ENCODE measurements at regions not wholly inside any gene's neighbourhood (a gene's known extent, or its start where the extent isn't known, plus 50 kb on each side); places are given as distances from the start of the nearest gene placed in this dataset.
"Not testable (repeated sequence)": the region's sequence is repeated elsewhere in the genome, so short reads cannot be mapped to it uniquely, and the experiment has no call there.

DNA sequence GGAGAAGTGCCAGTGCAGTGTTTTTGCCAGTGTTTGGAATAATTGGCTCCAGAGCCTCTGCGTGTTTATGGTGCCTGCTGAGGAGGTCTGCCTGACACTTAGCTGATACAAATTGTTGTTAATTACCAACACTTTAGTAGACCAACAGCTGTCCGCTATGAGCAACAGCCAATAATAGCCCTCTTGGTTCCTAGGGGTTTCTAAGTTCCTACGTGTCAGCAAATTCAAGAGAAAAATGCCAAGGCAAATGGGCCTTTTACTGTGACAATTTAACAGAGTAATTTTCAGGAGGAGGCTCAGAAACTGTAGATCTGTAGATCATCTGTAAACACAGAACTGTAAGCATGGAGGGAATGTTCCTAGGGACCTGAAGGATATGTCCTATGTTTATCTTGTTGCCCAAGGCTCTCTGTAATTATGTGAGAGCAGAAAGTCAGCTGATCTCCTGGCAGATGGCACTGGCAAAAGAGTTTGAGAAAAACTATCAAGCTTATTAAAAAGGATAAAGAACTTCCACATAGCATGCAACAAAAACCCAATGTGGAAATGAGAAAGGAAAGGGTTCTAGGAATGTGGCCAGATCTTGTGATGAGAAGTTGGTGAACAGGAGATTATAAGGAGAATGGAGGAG lies 157.7 kb downstream of the GJA1 start:
- TF ChIP-seq GATA1 (IDR thresholded peaks at IDR 0.05; ENCODE audit: low read depth, low read length), result no peak
- TF ChIP-seq POLR2A (IDR thresholded peaks at IDR 0.05; ENCODE audit: low read length), result no peak
- no peak for DNase-seq

DNA sequence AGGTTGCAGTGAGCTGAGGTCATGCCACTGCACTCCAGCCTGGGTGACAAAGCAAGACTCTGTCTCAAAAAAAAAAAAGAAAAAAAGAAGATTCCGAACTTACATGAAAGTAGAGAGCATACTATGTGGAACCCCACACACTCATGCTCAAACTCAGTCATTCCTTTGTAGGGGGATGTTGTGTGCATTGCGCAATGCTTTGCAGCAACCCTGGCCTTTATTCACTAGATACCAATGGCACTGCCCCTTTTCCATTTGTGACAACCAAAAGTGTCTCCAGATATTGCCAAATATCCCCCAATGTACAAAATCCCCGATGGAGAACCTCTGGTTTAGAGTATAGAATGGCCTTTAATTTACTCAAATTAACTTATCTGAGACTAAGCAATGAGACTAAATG lies 158.6 kb downstream of the GJA1 start:
- TF ChIP-seq GATA1 (IDR thresholded peaks at IDR 0.05; ENCODE audit: low read depth, low read length) (no peak), POLR2A (IDR thresholded peaks at IDR 0.05; ENCODE audit: low read length) (no peak)
- DNase-seq, result no peak

DNA sequence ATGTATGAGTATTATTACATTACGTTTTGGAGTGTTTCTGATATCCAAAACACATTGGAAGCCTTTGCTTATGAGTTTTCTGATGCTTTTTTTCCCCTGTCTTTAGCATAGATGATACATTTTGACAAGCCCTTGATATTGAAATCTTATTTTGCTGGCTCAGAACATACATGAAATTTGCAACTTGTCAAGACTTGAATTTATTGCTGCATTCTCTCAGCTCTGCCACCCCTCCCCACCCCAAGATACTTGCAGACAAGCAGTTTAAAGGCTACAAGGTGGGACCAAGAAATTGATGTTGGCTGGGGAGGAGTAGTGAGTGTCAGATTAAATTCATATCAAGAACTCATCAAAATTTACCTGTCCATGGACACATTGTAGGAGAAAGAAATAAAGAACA lies 160.2 kb downstream of the GJA1 start:
- DNase-seq, result no peak
- TF ChIP-seq GATA1 (IDR thresholded peaks at IDR 0.05; ENCODE audit: low read depth, low read length), result no peak
- TF ChIP-seq POLR2A (IDR thresholded peaks at IDR 0.05; ENCODE audit: low read length), result no peak

DNA sequence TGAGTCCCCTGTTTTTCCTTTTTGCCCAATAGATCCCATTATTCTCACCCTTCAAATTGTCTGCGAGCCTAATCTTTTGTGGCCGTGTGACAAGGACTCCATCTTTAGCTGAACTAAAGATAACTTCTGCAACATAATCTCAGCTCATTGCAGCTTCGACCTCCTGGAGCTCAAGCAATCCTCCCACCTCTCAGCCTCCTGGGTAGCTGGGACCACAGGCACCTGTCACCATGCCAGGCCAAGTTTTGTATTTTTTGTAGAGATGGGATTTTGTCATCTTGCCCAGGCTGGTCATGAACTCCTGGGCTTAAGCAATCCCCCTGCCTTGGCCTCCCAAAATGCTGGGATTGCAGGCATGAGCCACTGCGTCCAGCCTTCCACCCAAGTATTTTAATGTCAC lies 161.0 kb downstream of the GJA1 start:
- DNase-seq, result no peak
- TF ChIP-seq GATA1 (IDR thresholded peaks at IDR 0.05; ENCODE audit: low read depth, low read length), result no peak
- TF ChIP-seq POLR2A (IDR thresholded peaks at IDR 0.05; ENCODE audit: low read length), result no peak

DNA sequence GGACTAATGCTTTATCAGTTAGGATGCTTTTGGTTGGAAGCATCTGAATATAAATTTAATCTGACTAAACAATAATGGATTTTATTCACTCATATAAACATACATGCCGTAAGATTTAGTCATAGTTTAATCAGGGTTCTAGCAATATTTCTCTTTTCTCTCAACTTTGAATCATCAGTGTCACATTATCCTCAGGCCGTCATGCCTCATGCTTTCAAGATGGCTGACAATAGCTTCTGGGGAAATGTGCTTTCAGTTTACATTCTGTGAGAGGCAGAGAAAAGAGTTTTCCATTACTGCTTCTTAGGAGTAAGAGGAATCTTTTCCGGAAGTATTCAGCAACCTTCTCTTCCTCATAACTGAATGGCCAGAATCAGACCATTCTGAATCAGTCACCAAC lies 162.2 kb downstream of the GJA1 start:
- no peak for TF ChIP-seq POLR2A (IDR thresholded peaks at IDR 0.05; ENCODE audit: low read length)
- DNase-seq, result no peak

DNA sequence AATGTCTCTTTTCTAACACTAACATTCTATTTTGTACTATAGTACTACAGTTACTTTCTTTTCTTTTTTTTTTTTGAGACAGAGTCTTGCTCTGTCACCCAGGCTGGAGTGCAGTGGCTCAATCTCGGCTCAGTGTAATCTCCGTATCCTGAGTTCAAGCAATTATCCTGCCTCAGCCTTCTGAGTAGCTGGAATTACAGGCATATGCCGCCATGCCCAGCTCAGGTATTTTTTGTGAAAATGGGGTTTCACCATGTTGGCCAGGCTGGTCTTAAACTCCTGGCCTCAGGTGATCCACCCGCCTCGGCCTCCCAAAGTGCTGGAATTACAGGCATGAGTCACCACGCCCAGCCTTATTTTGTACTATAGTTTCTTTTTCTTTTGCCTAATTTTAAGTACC lies 163.9 kb downstream of the GJA1 start:
- DNase-seq, result not testable (repeated sequence)

DNA sequence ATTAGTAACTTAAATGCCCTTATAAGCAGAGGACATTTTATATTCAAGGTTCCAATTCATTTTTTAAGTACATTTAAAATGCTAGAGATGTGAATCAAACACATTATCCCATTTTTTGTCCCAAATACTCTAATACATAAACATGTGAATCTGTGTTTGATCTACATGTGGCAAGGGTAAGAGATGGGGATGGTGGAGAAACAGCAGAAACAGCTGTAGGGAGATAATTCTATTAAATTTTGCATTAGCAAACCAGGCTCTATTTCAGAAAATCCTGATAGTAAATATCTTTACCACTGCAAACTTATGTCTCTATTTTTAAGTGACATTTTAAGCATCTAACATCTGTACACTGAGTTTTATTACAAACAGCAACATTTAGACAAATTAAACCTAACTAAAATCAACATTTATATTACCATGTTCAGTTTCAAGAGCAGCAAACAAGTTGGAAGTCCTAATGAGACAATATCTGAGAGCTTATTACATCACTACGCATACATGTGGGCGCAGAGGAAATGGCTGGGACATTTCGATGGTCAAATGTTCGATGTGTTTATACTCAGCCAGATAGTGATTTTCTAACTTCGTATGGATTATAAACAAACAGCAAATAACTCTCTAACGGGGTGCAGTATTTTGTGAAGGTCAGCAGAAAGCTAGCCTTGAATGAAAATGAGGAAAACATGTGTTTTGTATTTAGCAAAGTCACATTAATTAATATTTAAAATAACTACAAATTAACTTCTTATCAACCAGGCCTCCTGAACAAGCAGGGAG lies 165.1 kb downstream of the GJA1 start:
- no peak for TF ChIP-seq GATA1 (IDR thresholded peaks at IDR 0.05; ENCODE audit: low read depth, low read length)
- no peak for TF ChIP-seq POLR2A (IDR thresholded peaks at IDR 0.05; ENCODE audit: low read length)
- no peak for DNase-seq

DNA sequence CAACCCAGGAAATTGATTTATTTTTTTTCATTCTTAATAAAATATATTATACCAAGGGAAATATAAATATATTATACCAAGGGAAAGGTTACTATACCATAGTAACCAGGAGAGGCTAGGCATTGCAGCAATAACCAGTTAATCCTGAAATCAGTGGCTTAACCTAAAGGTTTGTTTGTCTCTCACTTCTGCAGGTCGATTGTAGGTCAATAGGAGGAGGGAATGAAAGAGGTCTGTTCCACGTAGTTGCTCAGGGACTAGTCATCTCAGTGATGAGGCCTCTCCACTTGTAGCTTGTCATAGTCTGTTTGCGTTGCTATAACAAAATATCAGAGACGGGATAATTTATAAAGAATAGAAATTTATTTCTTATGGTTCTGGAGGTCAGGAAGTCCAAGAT lies 168.0 kb downstream of the GJA1 start:
- TF ChIP-seq GATA1 (IDR thresholded peaks at IDR 0.05; ENCODE audit: low read depth, low read length) (no peak), POLR2A (IDR thresholded peaks at IDR 0.05; ENCODE audit: low read length) (no peak)
- DNase-seq, result no peak

DNA sequence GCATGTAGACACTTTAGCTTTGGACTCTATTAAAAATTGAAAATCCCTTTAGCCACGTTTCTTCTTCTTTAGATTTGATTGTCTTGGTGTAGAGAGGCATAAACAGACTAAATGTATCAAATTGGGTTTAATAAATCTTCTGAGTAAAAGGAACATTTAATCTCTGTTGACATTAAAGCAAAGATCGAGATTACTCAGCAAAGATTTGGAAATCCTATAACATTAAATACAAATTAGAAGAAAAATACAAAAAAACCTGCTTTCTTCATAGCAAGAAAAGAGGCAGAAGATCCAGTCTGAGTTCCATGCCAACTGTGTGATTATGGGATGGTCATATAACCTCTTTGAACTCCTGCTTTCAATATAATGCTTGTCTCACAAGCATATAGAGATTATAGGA lies 172.3 kb downstream of the GJA1 start:
- DNase-seq, result no peak
- no peak for TF ChIP-seq POLR2A (IDR thresholded peaks at IDR 0.05; ENCODE audit: low read length)
- no peak for TF ChIP-seq GATA1 (IDR thresholded peaks at IDR 0.05; ENCODE audit: low read depth, low read length)

DNA sequence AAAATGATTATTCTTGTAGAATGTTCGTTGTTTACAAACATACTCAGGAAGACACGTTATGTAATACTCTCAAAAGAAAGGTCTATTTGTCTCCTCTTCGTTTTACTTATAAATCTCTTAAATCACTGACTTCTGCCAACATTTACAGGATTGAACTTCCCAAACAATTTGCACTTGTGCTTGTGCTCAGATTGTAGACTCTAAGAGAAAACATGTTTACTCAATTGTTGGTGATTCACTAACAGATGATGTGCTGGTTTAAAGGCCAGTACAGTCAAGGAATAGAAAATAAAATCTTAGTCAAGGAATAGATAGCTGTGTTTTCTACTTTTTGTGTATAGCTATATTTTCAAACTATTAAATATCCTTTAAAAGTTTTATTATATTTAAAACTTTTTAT lies 172.8 kb downstream of the GJA1 start:
- TF ChIP-seq GATA1 (IDR thresholded peaks at IDR 0.05; ENCODE audit: low read depth, low read length) (no peak), POLR2A (IDR thresholded peaks at IDR 0.05; ENCODE audit: low read length) (no peak)
- DNase-seq, result no peak

DNA sequence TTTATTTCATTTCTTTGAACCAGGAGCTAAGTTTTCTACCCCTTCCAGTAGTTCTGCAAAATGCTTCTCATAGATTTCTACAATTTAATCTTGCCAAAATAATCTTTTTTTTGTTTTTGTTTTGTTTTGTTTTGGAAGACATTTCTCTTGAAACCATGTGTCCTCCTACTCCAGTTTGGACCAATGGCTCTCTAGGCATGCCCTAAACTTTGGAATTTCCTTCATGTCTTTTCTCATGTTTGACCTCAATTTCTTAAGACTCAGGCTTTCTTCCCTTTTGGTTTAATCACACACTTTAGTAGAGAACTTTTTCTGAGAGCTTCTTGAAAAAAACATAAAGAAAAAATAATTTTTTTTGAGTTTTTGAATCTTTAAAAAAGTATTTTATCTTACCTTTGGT lies 173.8 kb downstream of the GJA1 start:
- TF ChIP-seq GATA1 (IDR thresholded peaks at IDR 0.05; ENCODE audit: low read depth, low read length) (no peak), POLR2A (IDR thresholded peaks at IDR 0.05; ENCODE audit: low read length) (no peak)
- no peak for DNase-seq

DNA sequence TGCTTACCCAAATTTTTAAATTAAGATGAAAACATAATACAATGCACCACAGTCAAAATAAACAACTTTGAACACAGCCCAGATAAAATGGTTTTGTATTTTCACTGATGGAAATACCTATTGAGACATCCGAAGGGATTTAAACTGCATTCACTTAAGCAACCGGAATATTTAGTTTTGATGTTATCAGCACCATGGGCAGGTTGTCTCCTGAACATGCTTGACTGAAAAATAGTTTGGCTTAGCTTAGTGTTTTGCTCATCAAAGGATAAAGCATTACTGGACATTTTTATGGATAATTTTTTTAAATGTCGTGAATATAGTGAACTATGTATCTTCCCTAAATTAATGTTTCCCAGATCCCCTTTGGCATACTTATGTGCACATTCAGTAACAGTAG lies 177.5 kb downstream of the GJA1 start:
- TF ChIP-seq GATA1 (IDR thresholded peaks at IDR 0.05; ENCODE audit: low read depth, low read length) (no peak), POLR2A (IDR thresholded peaks at IDR 0.05; ENCODE audit: low read length) (no peak)
- no peak for DNase-seq

DNA sequence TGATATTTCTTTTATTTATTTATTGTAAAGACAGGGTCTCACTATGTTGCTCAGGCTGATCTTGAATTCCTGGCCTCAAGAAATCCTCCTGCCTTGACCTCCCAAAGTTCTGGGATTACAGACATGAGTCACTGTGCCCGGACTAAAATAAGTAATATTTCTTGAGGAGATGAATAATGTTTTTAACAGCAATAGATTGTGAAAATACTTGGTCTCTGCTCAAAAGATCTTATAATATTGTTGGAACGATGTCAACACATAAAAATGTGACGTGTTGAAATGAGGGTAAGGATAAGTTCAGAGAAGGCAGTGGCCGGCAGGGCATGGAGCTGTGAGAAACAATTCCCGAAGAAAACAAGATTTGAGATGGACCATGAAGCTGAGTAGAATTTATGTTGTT lies 178.7 kb downstream of the GJA1 start:
- TF ChIP-seq POLR2A (IDR thresholded peaks at IDR 0.05; ENCODE audit: low read length) (no peak), GATA1 (IDR thresholded peaks at IDR 0.05; ENCODE audit: low read depth, low read length) (no peak)
- DNase-seq, result no peak

DNA sequence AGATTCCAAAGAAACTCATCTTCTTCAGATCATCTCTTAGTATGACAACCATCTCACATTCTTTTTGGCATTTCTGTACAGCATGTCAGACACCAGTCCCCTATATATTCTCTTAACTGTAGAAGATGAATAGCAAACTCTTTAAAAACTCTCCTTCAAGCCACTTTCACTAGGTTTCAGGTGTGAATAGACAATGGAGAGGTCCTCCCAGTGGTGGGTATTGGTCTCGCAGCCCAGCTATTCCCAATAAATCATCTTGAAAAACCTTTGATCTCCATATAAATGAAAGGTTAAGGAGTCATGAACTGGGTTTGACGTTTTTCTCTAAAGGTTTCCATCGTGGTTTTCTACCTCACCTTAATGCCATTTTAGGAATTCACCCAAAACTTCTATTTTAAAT lies 180.0 kb downstream of the GJA1 start:
- TF ChIP-seq POLR2A (IDR thresholded peaks at IDR 0.05; ENCODE audit: low read length), result no peak
- TF ChIP-seq GATA1 (IDR thresholded peaks at IDR 0.05; ENCODE audit: low read depth, low read length), result no peak
- DNase-seq, result no peak

DNA sequence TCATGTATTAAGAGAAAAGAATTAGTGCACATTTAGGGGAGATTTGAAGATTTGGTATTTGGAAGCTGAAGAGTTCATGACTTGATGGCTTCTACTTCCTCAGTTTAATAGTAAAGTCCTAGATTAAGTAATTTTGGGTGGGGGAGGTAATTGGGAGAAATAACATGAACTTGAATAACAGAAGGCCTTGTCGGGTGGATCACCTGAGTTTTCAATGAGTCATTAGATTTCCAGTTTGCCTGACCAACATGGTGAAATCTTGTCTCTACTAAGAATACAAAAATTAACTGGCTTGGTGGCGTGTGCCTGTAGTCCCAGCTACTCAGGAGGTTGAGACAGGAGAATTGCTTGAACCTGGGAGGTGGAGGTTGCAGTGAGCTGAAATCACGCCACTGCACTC lies 181.0 kb downstream of the GJA1 start:
- no peak for TF ChIP-seq GATA1 (IDR thresholded peaks at IDR 0.05; ENCODE audit: low read depth, low read length)
- no peak for DNase-seq

Measured in erythroblast (primary cell).